Endodermal cell (in vitro differentiated cells): ENCODE measurements at regions not wholly inside any gene's neighbourhood (a gene's known extent, or its start where the extent isn't known, plus 50 kb on each side); places are given as distances from the start of the nearest gene placed in this dataset.
A peak's percentile ranks its signal among the peaks of the same experiment; 100 is the strongest.

Source experiments
- DNase-seq: peaks from one replicate; pipeline ENCODE4 v3.0.0-alpha.2; 2017
- H3K27ac ChIP-seq: 2 replicates; pipeline ENCODE4 v1.5.1; 2013; ENCODE audit warnings: mild to moderate bottlenecking, low read depth, low read length, moderate library complexity
- H3K27me3 ChIP-seq: 2 replicates; pipeline ENCODE4 v1.6.1; 2013; ENCODE audit warnings: mild to moderate bottlenecking, low read length, moderate library complexity; ENCODE audit not compliant: insufficient read depth, control insufficient read depth, poor library complexity, severe bottlenecking
- H3K36me3 ChIP-seq: 2 replicates; pipeline ENCODE4 v1.7.0; 2013; ENCODE audit warnings: mild to moderate bottlenecking, low read length, moderate library complexity; ENCODE audit not compliant: control insufficient read depth, insufficient read depth
- H3K4me1 ChIP-seq: one replicate; pipeline ENCODE4 v1.7.0; 2013; ENCODE audit warnings: low read length; ENCODE audit not compliant: control insufficient read depth, insufficient read depth
- H3K4me3 ChIP-seq: 2 replicates; pipeline ENCODE4 v1.5.1; 2013; ENCODE audit warnings: mild to moderate bottlenecking, low read length, moderate library complexity
- H3K9ac ChIP-seq: 2 replicates; pipeline ENCODE4 v1.6.1; 2013; ENCODE audit warnings: mild to moderate bottlenecking, low read length, moderate library complexity; ENCODE audit not compliant: poor library complexity, severe bottlenecking; ENCODE audit errors: extremely low read depth
- H3K9me3 ChIP-seq: 2 replicates; pipeline ENCODE4 v1.6.1; 2013; ENCODE audit warnings: mild to moderate bottlenecking, low read length, moderate library complexity; ENCODE audit not compliant: control insufficient read depth
- H3K27ac Mint-ChIP-seq: 2 replicates; pipeline ENCODE4 v1.8.0; 2020; ENCODE audit warnings: mixed read lengths
- H3K27me3 Mint-ChIP-seq: 2 replicates; pipeline ENCODE4 v1.8.0; 2021; ENCODE audit warnings: mild to moderate bottlenecking, mixed read lengths; ENCODE audit not compliant: insufficient read depth
- H3K36me3 Mint-ChIP-seq: 2 replicates; pipeline ENCODE4 v1.8.0; 2020; ENCODE audit warnings: low read depth, mixed read lengths
- H3K4me1 Mint-ChIP-seq: 2 replicates; pipeline ENCODE4 v1.8.0; 2020; ENCODE audit warnings: mixed read lengths
- H3K4me3 Mint-ChIP-seq: 2 replicates; pipeline ENCODE4 v1.8.0; 2020; ENCODE audit warnings: mild to moderate bottlenecking, moderate library complexity, mixed read lengths
- H3K9me3 Mint-ChIP-seq: 2 replicates; pipeline ENCODE4 v1.8.0; 2020; ENCODE audit warnings: mild to moderate bottlenecking, mixed read lengths
- CTCF ChIP-seq: fragments of 200-600 bp; sonication (generic); conservative IDR thresholded peaks from 2 replicates; pipeline ENCODE4 v1.5.0; 2021; ENCODE audit warnings: antibody characterized with exemption, mild to moderate bottlenecking
- WGBS, 2 experiments: methylation state at CpG; one replicate each; pipeline versions ENCODE4 v1.1.5 to v1.1.7; 2013; ENCODE audit warnings: missing lambda C conversion rate in 2 of 2, mixed read lengths in 1 of 2; ENCODE audit not compliant: insufficient coverage in 1 of 2, insufficient read length in 1 of 2; 5-methylcytosine and 5-hydroxymethylcytosine counted together

GRCh38 chr7:28272461-28272877 is 91.9 kb upstream of the JAZF1 start:
- H3K4me1 Mint-ChIP-seq = peaks cover 10% of the 10 kb centered on the region
- H3K27ac ChIP-seq = no peak overlapping the region
- H3K36me3 Mint-ChIP-seq = peaks cover 1% of the 10 kb centered on the region
- H3K36me3 ChIP-seq = no peaks in the 10 kb centered on the region
- no peak overlapping the region for H3K27ac Mint-ChIP-seq
- H3K4me1 ChIP-seq = no peaks in the 10 kb centered on the region
- WGBS, 2 experiments = 17 to 23% methylated on average over 9 of the region's 9 CpGs
- H3K27me3 ChIP-seq = no peaks in the 10 kb centered on the region
- H3K9ac ChIP-seq = no peak overlapping the region
- H3K27me3 Mint-ChIP-seq = peaks cover 3% of the 10 kb centered on the region
- peaks cover 6% of the 10 kb centered on the region for H3K9me3 ChIP-seq
- DNase-seq = peak; percentile 83
- H3K4me3 ChIP-seq = no peak overlapping the region
- H3K9me3 Mint-ChIP-seq = peaks cover 6% of the 10 kb centered on the region
- peak; percentile 94 for TF ChIP-seq CTCF
- H3K4me3 Mint-ChIP-seq = no peak overlapping the region

GRCh38 chr7:28276298-28276697 is 95.7 kb upstream of the JAZF1 start:
- Mint-ChIP-seq H3K9me3 (peaks cover 6% of the 10 kb centered on the region), H3K36me3 (peaks cover 1% of the 10 kb centered on the region), H3K27ac (no peak overlapping the region), H3K4me1 (peaks cover 11% of the 10 kb centered on the region), H3K27me3 (peaks cover 4% of the 10 kb centered on the region), H3K4me3 (no peak overlapping the region)
- no peak overlapping the region for H3K27ac ChIP-seq
- H3K4me1 ChIP-seq = no peaks in the 10 kb centered on the region
- no peaks in the 10 kb centered on the region for H3K36me3 ChIP-seq
- H3K9ac ChIP-seq = no peak overlapping the region
- no peaks in the 10 kb centered on the region for H3K27me3 ChIP-seq
- no peak for DNase-seq
- peaks cover 6% of the 10 kb centered on the region for H3K9me3 ChIP-seq
- 78 to 80% methylated on average over 2 to 3 of the region's 3 CpGs for WGBS, 2 experiments
- H3K4me3 ChIP-seq = no peak overlapping the region
- no peak for TF ChIP-seq CTCF

GRCh38 chr7:28277364-28277763 is 96.8 kb upstream of the JAZF1 start:
- Histone ChIP-seq H3K4me3 (no peak overlapping the region), H3K9ac (no peak overlapping the region), H3K9me3 (peaks cover 6% of the 10 kb centered on the region), H3K4me1 (no peaks in the 10 kb centered on the region), H3K27ac (no peak overlapping the region), H3K36me3 (no peaks in the 10 kb centered on the region), H3K27me3 (no peaks in the 10 kb centered on the region)
- 83 to 86% methylated on average over 1 of the region's 1 CpG for WGBS, 2 experiments
- DNase-seq = no peak
- Mint-ChIP-seq H3K4me1 (peaks cover 5% of the 10 kb centered on the region), H3K36me3 (peaks cover 1% of the 10 kb centered on the region), H3K4me3 (no peak overlapping the region), H3K9me3 (peaks cover 6% of the 10 kb centered on the region), H3K27ac (no peak overlapping the region), H3K27me3 (peaks cover 6% of the 10 kb centered on the region)
- TF ChIP-seq CTCF = no peak
